OCI-LY3 (cell line): ENCODE measurements at regions not wholly inside any gene's neighbourhood (a gene's known extent, or its start where the extent isn't known, plus 50 kb on each side); places are given as distances from the start of the nearest gene placed in this dataset.
A peak's percentile ranks its signal among the peaks of the same experiment; 100 is the strongest.

Source experiments
- H2AFZ ChIP-seq: fragments of 200-600, 300-600 bp; shearing (Covaris generic); 2 replicates; pipeline ENCODE4 v1.6.0; 2014; ENCODE audit warnings: antibody characterized with exemption, low read depth, low read length
- H3K27ac ChIP-seq: fragments of 200-600, 300-600 bp; sonication (generic); 2 replicates; pipeline ENCODE4 v1.5.1; 2014; ENCODE audit warnings: mild to moderate bottlenecking, low read length, moderate library complexity, mixed read lengths
- H3K27me3 ChIP-seq: fragments of 200-600, 300-600 bp; sonication (generic); 2 replicates; pipeline ENCODE4 v1.6.1; 2014; ENCODE audit warnings: low read depth, low read length, mixed read lengths
- H3K36me3 ChIP-seq: fragments of 200-600, 300-600 bp; sonication (generic); replicated peaks from 2 replicates; pipeline ENCODE3; 2014; ENCODE audit warnings: low read depth, low read length, mixed read lengths
- H3K4me1 ChIP-seq: fragments of 300-600, 200-600 bp; sonication (generic); 2 replicates; pipeline ENCODE4 v1.6.1; 2014; ENCODE audit warnings: low read length, mixed read lengths
- H3K4me2 ChIP-seq: fragments of 200-600, 300-600 bp; sonication (generic); 2 replicates; pipeline ENCODE4 v1.6.1; 2014; ENCODE audit warnings: low read length, mixed read lengths
- H3K4me3 ChIP-seq: fragments of 300-600, 200-600 bp; sonication (generic); 2 replicates; pipeline ENCODE4 v1.5.1; 2014; ENCODE audit warnings: antibody characterized with exemption, mild to moderate bottlenecking, low read length, moderate library complexity
- H3K79me2 ChIP-seq: fragments of 300-600, 200-600 bp; shearing (Covaris generic); 2 replicates; pipeline ENCODE4 v1.6.1; 2014; ENCODE audit warnings: mild to moderate bottlenecking, low read length, mixed read lengths
- H3K9ac ChIP-seq: fragments of 300-600, 200-600 bp; shearing (Covaris generic); 2 replicates; pipeline ENCODE4 v1.6.0; 2014; ENCODE audit warnings: mild to moderate bottlenecking, low read length, moderate library complexity
- H3K9me3 ChIP-seq: fragments of 200-600, 300-600 bp; shearing (Covaris generic); 2 replicates; pipeline ENCODE4 v1.6.1; 2014; ENCODE audit warnings: low read length, mixed read lengths; ENCODE audit not compliant: insufficient read depth
- H4K20me1 ChIP-seq: fragments of 200-600, 300-600 bp; sonication (generic); 2 replicates; pipeline ENCODE4 v1.6.1; 2016; ENCODE audit warnings: low read length, mixed read lengths; ENCODE audit not compliant: insufficient read depth
- EZH2phosphoT487 ChIP-seq: fragments of 200-600 bp; shearing (Covaris generic); IDR thresholded peaks from 2 replicates; pipeline ENCODE4 v1.6.1; 2018; ENCODE audit warnings: antibody characterized with exemption, mixed run types, low read depth
- TF ChIP-seq, protein P1 (sequence below): fragments of 200-600, 300-600 bp; sonication (generic); IDR thresholded peaks from 2 replicates; pipeline ENCODE4 v1.5.1; 2014; ENCODE audit warnings: antibody characterized with exemption, low read length, low read depth

DNA sequence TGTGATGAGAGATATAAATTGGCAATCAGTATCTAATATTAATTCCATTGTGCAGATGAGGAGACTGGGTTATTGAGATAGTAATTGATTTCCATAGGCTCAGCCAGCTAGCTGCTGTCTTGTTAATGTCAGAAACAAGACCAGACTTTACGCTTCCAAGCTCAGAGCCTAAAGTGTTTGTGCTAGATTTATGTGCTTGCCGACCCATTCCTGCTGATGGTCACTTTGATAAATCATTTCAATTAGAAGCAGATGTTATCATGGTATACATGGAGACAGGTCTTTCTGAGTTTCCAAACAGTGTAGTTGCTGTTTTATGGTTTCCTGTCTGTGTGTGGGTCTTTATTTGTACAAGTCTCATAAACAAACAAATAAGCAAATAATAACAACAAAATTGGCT, 92.8 kb downstream of the AQP4 start:
- Histone ChIP-seq H3K4me2 (no peak overlapping the region), H3K4me1 (no peaks in the 10 kb centered on the region), H3K79me2 (no peaks in the 10 kb centered on the region), H3K9ac (no peak overlapping the region), H3K27ac (no peak overlapping the region), H3K4me3 (no peak overlapping the region), H2AFZ (no peak overlapping the region), H3K36me3 (no peaks in the 10 kb centered on the region), H3K27me3 (peaks cover 30% of the 10 kb centered on the region), H4K20me1 (no peaks in the 10 kb centered on the region), H3K9me3 (no peaks in the 10 kb centered on the region)
- TF ChIP-seq, protein P1, sequence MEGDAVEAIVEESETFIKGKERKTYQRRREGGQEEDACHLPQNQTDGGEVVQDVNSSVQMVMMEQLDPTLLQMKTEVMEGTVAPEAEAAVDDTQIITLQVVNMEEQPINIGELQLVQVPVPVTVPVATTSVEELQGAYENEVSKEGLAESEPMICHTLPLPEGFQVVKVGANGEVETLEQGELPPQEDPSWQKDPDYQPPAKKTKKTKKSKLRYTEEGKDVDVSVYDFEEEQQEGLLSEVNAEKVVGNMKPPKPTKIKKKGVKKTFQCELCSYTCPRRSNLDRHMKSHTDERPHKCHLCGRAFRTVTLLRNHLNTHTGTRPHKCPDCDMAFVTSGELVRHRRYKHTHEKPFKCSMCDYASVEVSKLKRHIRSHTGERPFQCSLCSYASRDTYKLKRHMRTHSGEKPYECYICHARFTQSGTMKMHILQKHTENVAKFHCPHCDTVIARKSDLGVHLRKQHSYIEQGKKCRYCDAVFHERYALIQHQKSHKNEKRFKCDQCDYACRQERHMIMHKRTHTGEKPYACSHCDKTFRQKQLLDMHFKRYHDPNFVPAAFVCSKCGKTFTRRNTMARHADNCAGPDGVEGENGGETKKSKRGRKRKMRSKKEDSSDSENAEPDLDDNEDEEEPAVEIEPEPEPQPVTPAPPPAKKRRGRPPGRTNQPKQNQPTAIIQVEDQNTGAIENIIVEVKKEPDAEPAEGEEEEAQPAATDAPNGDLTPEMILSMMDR, result no peak
- TF ChIP-seq EZH2phosphoT487, result no peak

DNA sequence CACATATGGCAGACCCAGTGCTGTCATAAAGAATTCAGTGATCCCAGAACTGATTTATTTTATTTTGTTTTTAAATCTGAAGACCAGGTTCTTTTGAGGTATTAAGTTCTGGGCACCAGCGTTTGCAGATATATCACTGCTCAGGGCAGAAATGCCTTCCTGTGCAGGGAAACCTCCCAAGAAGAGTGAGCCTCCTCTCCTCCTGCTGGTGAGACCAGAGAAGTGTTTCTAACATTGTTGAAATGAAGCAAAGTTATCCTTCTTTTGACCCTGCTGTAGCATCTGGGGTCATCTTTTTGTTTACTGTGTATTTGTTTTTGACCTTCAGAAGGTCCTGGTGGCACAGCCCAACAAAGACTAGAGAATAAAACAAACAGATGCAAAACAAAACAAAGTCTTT, 94.0 kb downstream of the AQP4 start:
- no peaks in the 10 kb centered on the region for H3K79me2 ChIP-seq
- H3K4me2 ChIP-seq, result no peak overlapping the region
- no peaks in the 10 kb centered on the region for H4K20me1 ChIP-seq
- no peaks in the 10 kb centered on the region for H3K36me3 ChIP-seq
- no peak for TF ChIP-seq EZH2phosphoT487
- TF ChIP-seq, protein P1, result peak; percentile 55
- H3K4me1 ChIP-seq, result no peaks in the 10 kb centered on the region
- H3K9me3 ChIP-seq, result no peaks in the 10 kb centered on the region
- no peak overlapping the region for H3K9ac ChIP-seq
- H2AFZ ChIP-seq, result no peak overlapping the region
- H3K27me3 ChIP-seq, result peaks cover 18% of the 10 kb centered on the region
- no peak overlapping the region for H3K4me3 ChIP-seq
- H3K27ac ChIP-seq, result no peak overlapping the region

DNA sequence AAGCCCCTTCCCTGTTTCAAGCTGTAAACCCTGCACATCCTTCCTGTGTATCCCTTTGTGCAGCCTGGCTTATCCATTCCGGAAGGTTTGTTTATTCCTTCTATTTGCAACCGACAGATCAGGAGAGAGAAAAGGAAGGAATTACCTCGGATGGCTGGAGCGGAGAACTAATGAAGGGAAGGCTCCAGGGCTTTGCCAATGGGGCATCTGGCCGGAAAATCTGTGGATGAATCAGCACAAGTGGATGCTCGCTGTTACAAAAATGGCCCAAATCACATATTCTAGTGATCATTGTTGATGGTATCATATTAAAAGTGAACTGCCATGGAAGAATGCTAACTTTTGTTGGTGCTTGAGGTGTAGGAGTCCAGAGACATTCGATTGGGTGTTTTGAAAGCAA, 97.1 kb downstream of the AQP4 start:
- Histone ChIP-seq H3K4me2 (no peak overlapping the region), H3K27me3 (peaks cover 6% of the 10 kb centered on the region; the same call in 1 of the 2 replicates), H3K4me3 (no peak overlapping the region), H3K9ac (no peak overlapping the region), H3K4me1 (no peaks in the 10 kb centered on the region), H3K79me2 (no peaks in the 10 kb centered on the region), H3K36me3 (no peaks in the 10 kb centered on the region), H3K27ac (no peak overlapping the region), H4K20me1 (no peaks in the 10 kb centered on the region), H2AFZ (no peak overlapping the region), H3K9me3 (no peaks in the 10 kb centered on the region)
- TF ChIP-seq, protein P1, result no peak
- TF ChIP-seq EZH2phosphoT487, result no peak

DNA sequence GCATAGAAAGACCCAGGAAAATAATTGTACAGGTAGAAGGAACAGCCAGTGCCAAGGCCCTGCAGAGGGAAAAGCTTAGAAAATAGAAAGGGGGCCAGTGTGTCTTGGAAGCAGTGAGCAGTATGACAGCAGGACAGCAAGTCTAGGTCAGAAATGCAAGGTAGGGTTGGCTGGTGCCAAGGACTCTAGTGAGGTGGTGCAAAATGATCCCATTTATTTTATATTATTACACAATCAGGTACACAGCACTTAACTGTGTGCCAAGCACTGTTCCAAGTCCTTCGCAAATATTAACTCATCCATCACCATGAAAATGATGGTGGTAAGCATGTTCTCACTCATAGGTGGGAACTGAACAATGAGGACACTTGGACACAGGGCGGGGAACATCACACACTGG, 100.0 kb downstream of the AQP4 start:
- Histone ChIP-seq H3K27me3 (no peaks in the 10 kb centered on the region), H3K27ac (no peak overlapping the region), H3K4me3 (no peak overlapping the region), H3K9ac (no peak overlapping the region), H3K9me3 (no peaks in the 10 kb centered on the region), H3K4me2 (no peak overlapping the region), H3K4me1 (no peaks in the 10 kb centered on the region), H4K20me1 (no peaks in the 10 kb centered on the region), H3K36me3 (no peaks in the 10 kb centered on the region), H3K79me2 (no peaks in the 10 kb centered on the region), H2AFZ (no peak overlapping the region)
- TF ChIP-seq, protein P1, result no peak
- no peak for TF ChIP-seq EZH2phosphoT487
